ENCODE measurements at regions not wholly inside any gene's neighbourhood (a gene's known extent, or its start where the extent isn't known, plus 50 kb on each side); places are given as distances from the start of the nearest gene placed in this dataset.

- TF ChIP-seq, protein P1, sequence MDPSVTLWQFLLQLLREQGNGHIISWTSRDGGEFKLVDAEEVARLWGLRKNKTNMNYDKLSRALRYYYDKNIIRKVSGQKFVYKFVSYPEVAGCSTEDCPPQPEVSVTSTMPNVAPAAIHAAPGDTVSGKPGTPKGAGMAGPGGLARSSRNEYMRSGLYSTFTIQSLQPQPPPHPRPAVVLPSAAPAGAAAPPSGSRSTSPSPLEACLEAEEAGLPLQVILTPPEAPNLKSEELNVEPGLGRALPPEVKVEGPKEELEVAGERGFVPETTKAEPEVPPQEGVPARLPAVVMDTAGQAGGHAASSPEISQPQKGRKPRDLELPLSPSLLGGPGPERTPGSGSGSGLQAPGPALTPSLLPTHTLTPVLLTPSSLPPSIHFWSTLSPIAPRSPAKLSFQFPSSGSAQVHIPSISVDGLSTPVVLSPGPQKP (IDR thresholded peaks at IDR 0.05; ENCODE audit: low read depth, low read length) = no peak
These were observed 533.3 kb downstream of the LRRC70 start (continued) for GRCh38 chr5:63111891-63112290.

GRCh38 chr5:63101870-63102269 lies 523.3 kb downstream of the LRRC70 start:
- Histone ChIP-seq H3K9me3 (replicated peaks; ENCODE audit: control insufficient read depth, insufficient read depth, low read length) (no peaks in the 10 kb centered on the region), H3K4me3 (no peak overlapping the region), H3K27me3 (replicated peaks in 1 of 2; ENCODE audit: control insufficient read depth in 2 of 2, insufficient read depth in 2 of 2, low read length in 1 of 2) (no peaks in the 10 kb centered on the region), H3K36me3 (ENCODE audit: control insufficient read depth in 2 of 2, insufficient read depth in 2 of 2, low read length in 1 of 2) (no peaks in the 10 kb centered on the region), H3K9ac (ENCODE audit: control insufficient read depth, insufficient read depth, low read length) (no peak overlapping the region), H3K4me1 (ENCODE audit: control insufficient read depth, insufficient read depth, low read length) (no peaks in the 10 kb centered on the region), H3K79me2 (ENCODE audit: control insufficient read depth, insufficient read depth, low read length) (no peaks in the 10 kb centered on the region), H4K20me1 (ENCODE audit: control insufficient read depth, insufficient read depth) (no peaks in the 10 kb centered on the region), H2AFZ (ENCODE audit: control insufficient read depth, low read depth, low read length) (no peak overlapping the region), H3K4me2 (ENCODE audit: control insufficient read depth, insufficient read depth) (no peak overlapping the region), H3K27ac (ENCODE audit: control insufficient read depth, insufficient read depth) (no peak overlapping the region)
- ChIA-PET CTCF (no interaction called here), RAD21 (ENCODE audit: unreplicated experiment) (no interaction called here), SMC1A (ENCODE audit: uncharacterized antibody, unreplicated experiment) (interaction anchor here (0.6 to 1.1 kb wide), 2 partner anchors 41 to 518 kb away, joined by 3 read pairs; no protein-coding TSS in a partner anchor), POLR2A (no interaction called here)
- DNase-seq (ENCODE audit: low read depth, low spot score) (no peak), FAIRE-seq (no peak), ATAC-seq (no peak)
- intact Hi-C loops (cut with micrococcal nuclease; ENCODE audit: unreplicated experiment) (no loop called here), in situ Hi-C loops (cut with MboI) (no loop called here)
- 32% methylated on average over 1 of the region's 1 CpG for WGBS (ENCODE audit: insufficient coverage, insufficient replicate concordance, low lambda C conversion rate, missing lambda C conversion rate)
- TF ChIP-seq NRF1 (conservative IDR thresholded peaks at IDR 0.05; ENCODE audit: low read depth, low read length) (no peak), KLF5 (IDR thresholded peaks at IDR 0.05; ENCODE audit: partially characterized antibody) (no peak), ZNF622 (IDR thresholded peaks at IDR 0.05) (no peak), GATAD2B (conservative IDR thresholded peaks at IDR 0.05; ENCODE audit: low read depth) (no peak)
- no TSS peak for BruUV-seq (replicated peaks)

GRCh38 chr5:63097286-63097685 lies 518.7 kb downstream of the LRRC70 start:
- H3K4me2 ChIP-seq (ENCODE audit: control insufficient read depth, insufficient read depth) = no peak overlapping the region
- H2AFZ ChIP-seq (ENCODE audit: control insufficient read depth, low read depth, low read length) = no peak overlapping the region
- H3K36me3 ChIP-seq (ENCODE audit: control insufficient read depth in 2 of 2, insufficient read depth in 2 of 2, low read length in 1 of 2) = no peaks in the 10 kb centered on the region
- ChIA-PET POLR2A (no interaction called here), SMC1A (ENCODE audit: uncharacterized antibody, unreplicated experiment) (interaction anchor here (1.5 kb wide), 1 partner anchor 16 kb away, joined by 4 read pairs; no protein-coding TSS in a partner anchor), RAD21 (ENCODE audit: unreplicated experiment) (no interaction called here), CTCF (interaction anchor here (1.7 kb wide), 1 partner anchor 28 kb away, joined by 5 read pairs; no protein-coding TSS in a partner anchor)
- H3K27me3 ChIP-seq (replicated peaks in 1 of 2; ENCODE audit: control insufficient read depth in 2 of 2, insufficient read depth in 2 of 2, low read length in 1 of 2) = no peaks in the 10 kb centered on the region
- no peaks in the 10 kb centered on the region for H3K9me3 ChIP-seq (replicated peaks; ENCODE audit: control insufficient read depth, insufficient read depth, low read length)
- 100% methylated on average over 1 of the region's 1 CpG for WGBS (ENCODE audit: insufficient coverage, insufficient replicate concordance, low lambda C conversion rate, missing lambda C conversion rate)
- intact Hi-C loops (cut with micrococcal nuclease; ENCODE audit: unreplicated experiment) (no loop called here), in situ Hi-C loops (cut with MboI) (no loop called here)
- H4K20me1 ChIP-seq (ENCODE audit: control insufficient read depth, insufficient read depth) = no peaks in the 10 kb centered on the region
- no peak for ATAC-seq
- no TSS peak for BruUV-seq (replicated peaks)
- no peaks in the 10 kb centered on the region for H3K4me1 ChIP-seq (ENCODE audit: control insufficient read depth, insufficient read depth, low read length)
- no peak overlapping the region for H3K9ac ChIP-seq (ENCODE audit: control insufficient read depth, insufficient read depth, low read length)
- no peak overlapping the region for H3K27ac ChIP-seq (ENCODE audit: control insufficient read depth, insufficient read depth)
- H3K79me2 ChIP-seq (ENCODE audit: control insufficient read depth, insufficient read depth, low read length) = no peaks in the 10 kb centered on the region
- DNase-seq (ENCODE audit: low read depth, low spot score) = no peak
- no peak overlapping the region for H3K4me3 ChIP-seq
- FAIRE-seq = no peak
- TF ChIP-seq KLF5 (IDR thresholded peaks at IDR 0.05; ENCODE audit: partially characterized antibody) (no peak), KDM1A (IDR thresholded peaks at IDR 0.05; ENCODE audit: borderline replicate concordance) (no peak), TCF7 (IDR thresholded peaks at IDR 0.05; ENCODE audit: borderline replicate concordance) (no peak), CHD2 (IDR thresholded peaks at IDR 0.05; ENCODE audit: borderline replicate concordance, low read depth, low read length) (no peak), ASH2L (IDR thresholded peaks at IDR 0.05; ENCODE audit: borderline replicate concordance, low read depth) (no peak), RBBP5 (conservative IDR thresholded peaks at IDR 0.05) (no peak), POLR2AphosphoS5 (IDR thresholded peaks at IDR 0.05; ENCODE audit: low read length) (no peak), SPI1 (IDR thresholded peaks at IDR 0.05; ENCODE audit: borderline replicate concordance, insufficient read depth, low read depth, low read length) (no peak), ETV6 (conservative IDR thresholded peaks at IDR 0.05 in 1 of 2, IDR thresholded peaks at IDR 0.05 in 1 of 2; ENCODE audit: borderline replicate concordance in 1 of 2, low read depth in 1 of 2) (no peak), IRF3 (IDR thresholded peaks at IDR 0.05) (no peak)

Measured in GM12878 (cell line).